ENCODE measurements at regions not wholly inside any gene's neighbourhood (a gene's known extent, or its start where the extent isn't known, plus 50 kb on each side); places are given as distances from the start of the nearest gene placed in this dataset.
"Not testable (repeated sequence)": the region's sequence is repeated elsewhere in the genome, so short reads cannot be mapped to it uniquely, and the experiment has no call there.

DNA sequence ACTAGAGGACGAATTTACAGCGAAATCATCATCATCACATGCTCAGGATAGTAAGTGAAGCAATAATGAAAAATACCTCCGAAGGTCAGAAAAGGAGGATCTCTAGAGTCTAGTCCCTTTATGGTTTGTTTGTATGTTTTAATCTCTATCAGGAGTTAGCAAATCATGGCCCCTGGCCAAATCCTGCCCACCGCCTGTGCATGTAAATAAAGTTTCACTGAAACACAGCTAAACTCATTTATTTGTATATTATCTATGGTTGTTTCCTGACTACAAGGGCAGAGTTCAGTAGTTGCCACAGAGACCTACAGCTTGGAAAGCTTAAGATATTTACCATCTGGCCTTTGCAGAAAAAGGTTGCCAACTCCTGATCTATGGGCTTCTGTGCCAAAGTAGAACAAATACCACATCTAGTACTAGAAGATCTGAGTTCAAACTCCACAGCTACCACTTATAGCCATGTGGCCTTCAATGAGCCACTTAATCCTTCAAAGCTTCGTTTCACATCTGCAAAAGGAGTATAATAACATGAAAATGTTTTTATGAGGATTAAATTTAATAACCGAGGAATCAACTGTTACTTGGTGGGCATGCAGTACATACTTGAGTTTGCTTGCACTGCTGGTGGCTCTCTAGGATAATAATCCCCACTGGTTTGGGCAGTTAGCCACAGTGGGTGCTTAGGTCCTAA, 94.0 kb upstream of the KIF26B start:
- intact Hi-C loops (cut with DNase I; ENCODE audit: low total_unique reads): no loop called here
- no peak overlapping the region for H3K4me3 ChIP-seq
- H3K27ac ChIP-seq: no peak overlapping the region
- no peak for DNase-seq
- TF ChIP-seq, protein P1, sequence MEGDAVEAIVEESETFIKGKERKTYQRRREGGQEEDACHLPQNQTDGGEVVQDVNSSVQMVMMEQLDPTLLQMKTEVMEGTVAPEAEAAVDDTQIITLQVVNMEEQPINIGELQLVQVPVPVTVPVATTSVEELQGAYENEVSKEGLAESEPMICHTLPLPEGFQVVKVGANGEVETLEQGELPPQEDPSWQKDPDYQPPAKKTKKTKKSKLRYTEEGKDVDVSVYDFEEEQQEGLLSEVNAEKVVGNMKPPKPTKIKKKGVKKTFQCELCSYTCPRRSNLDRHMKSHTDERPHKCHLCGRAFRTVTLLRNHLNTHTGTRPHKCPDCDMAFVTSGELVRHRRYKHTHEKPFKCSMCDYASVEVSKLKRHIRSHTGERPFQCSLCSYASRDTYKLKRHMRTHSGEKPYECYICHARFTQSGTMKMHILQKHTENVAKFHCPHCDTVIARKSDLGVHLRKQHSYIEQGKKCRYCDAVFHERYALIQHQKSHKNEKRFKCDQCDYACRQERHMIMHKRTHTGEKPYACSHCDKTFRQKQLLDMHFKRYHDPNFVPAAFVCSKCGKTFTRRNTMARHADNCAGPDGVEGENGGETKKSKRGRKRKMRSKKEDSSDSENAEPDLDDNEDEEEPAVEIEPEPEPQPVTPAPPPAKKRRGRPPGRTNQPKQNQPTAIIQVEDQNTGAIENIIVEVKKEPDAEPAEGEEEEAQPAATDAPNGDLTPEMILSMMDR (IDR thresholded peaks at IDR 0.05): no peak
- no peaks in the 10 kb centered on the region for H3K9me3 ChIP-seq
- H3K4me1 ChIP-seq: no peaks in the 10 kb centered on the region
- H3K27me3 ChIP-seq: no peaks in the 10 kb centered on the region
- peaks cover 0 to 12% (median 8%) of the 10 kb centered on the region in 3 donors for H3K36me3 ChIP-seq

DNA sequence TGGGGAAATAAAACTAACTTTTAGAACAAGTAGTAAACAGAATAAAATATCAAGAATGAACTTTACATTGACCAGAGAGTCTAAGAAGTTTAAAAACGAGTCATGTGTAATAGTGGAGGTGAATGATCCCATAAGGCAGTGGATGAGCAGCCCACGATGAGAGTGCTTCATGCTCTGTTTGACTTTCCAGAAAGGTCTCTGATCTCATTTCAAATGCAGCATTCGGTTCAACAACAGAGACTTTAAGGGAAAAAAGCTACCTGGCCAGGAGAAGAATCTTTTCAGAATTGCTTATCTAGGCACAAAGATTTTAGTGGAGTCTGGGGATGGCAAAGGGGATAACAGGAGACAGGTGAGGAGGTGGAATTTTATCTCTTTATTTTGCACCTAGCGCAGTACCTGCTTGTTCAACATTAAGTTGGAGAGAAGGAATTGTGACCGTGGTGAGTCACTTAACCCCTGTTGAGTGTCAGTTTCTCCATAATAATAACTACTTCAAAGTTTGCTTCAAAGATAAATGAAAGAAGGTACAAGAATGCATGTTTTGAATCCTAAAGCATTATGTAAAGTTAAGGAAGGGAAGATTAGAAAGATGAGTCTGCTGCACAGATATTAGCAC, 94.9 kb upstream of the KIF26B start:
- H3K27ac ChIP-seq: no peak overlapping the region

DNA sequence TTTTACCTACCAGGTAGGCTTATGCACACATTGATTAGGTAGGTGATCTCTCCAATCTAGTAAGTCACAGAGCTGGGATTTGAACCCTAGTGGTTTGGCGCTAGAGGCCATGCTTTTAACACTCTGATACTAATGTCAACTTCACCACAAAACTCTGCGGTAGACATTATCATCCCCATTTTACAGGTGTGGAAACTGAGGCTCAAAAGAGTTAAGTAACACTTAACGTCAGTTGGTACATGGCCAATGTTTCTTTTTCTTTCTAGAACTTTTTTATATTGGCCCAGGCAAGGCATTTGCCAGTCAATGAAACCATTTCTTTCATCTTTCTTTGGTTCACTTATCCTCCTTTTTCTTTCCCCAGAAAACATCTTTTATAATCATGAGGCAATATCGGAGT, 95.9 kb upstream of the KIF26B start:
- no peak for DNase-seq
- Histone ChIP-seq H3K36me3 (peaks cover 0 to 12% (median 8%) of the 10 kb centered on the region in 3 donors), H3K4me3 (no peak overlapping the region), H3K27me3 (no peaks in the 10 kb centered on the region), H3K27ac (no peak overlapping the region), H3K4me1 (no peaks in the 10 kb centered on the region), H3K9me3 (no peaks in the 10 kb centered on the region)
- TF ChIP-seq, protein P1 (IDR thresholded peaks at IDR 0.05): no peak
- intact Hi-C loops (cut with DNase I; ENCODE audit: low total_unique reads): no loop called here

More for the DNA sequence above, 94.9 kb upstream of the KIF26B start:
- H3K27me3 ChIP-seq: no peaks in the 10 kb centered on the region
- no peaks in the 10 kb centered on the region for H3K4me1 ChIP-seq
- no peak for DNase-seq
- H3K36me3 ChIP-seq: peaks cover 0 to 12% (median 8%) of the 10 kb centered on the region in 3 donors
- TF ChIP-seq, protein P1 (IDR thresholded peaks at IDR 0.05): no peak
- intact Hi-C loops (cut with DNase I; ENCODE audit: low total_unique reads): no loop called here
- no peak overlapping the region for H3K4me3 ChIP-seq
- H3K9me3 ChIP-seq: no peaks in the 10 kb centered on the region

DNA sequence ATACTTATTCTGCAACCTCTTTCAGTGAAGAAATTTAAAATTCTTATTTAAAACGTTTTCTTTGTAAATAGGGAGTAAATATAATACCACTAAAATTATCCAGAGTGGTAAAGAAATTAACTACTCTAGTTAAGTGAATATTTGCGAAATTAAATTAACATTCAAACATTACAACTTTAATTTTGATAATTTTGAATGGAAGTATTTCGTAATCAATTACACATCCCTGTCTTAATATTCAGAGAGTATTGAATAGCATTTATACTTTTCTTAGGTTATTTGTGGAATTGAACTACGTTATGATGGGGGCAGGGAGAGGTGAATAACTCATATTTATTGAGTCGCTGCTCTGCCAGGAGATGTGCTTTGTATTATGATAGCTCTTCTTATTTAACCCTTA, 96.3 kb upstream of the KIF26B start:
- intact Hi-C loops (cut with DNase I; ENCODE audit: low total_unique reads): no loop called here
- TF ChIP-seq, protein P1 (IDR thresholded peaks at IDR 0.05): no peak
- no peaks in the 10 kb centered on the region for H3K4me1 ChIP-seq

DNA sequence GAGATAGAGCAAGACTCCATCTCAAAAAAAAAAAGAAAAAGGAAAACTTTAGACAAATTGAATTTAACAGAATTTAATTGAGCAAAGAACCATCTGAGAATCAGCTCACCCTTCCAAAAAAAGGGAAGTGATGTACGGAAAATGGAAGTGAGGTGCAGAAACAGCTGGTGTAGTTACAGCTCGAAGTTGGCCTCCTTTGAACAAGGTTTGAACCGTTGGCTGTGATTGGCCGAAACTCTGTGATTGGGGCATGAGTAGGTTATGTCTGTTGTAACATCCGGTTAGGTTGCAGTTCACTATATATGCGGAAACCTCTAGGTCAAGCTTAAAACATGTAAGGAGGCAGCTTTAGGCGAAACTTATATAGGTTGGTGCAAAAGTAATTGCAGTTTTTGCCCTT, 97.9 kb upstream of the KIF26B start:
- H3K27me3 ChIP-seq: no peaks in the 10 kb centered on the region
- intact Hi-C loops (cut with DNase I; ENCODE audit: low total_unique reads): no loop called here
- H3K27ac ChIP-seq: no peak overlapping the region
- no peaks in the 10 kb centered on the region for H3K36me3 ChIP-seq
- no peaks in the 10 kb centered on the region for H3K9me3 ChIP-seq
- H3K4me1 ChIP-seq: no peaks in the 10 kb centered on the region
- no peak overlapping the region for H3K4me3 ChIP-seq
- TF ChIP-seq, protein P1 (IDR thresholded peaks at IDR 0.05): no peak
- DNase-seq: no peak

More for the DNA sequence above, 96.3 kb upstream of the KIF26B start:
- H3K27me3 ChIP-seq: no peaks in the 10 kb centered on the region
- no peaks in the 10 kb centered on the region for H3K9me3 ChIP-seq
- H3K36me3 ChIP-seq: peaks cover 0 to 9% (median 5%) of the 10 kb centered on the region in 3 donors
- H3K27ac ChIP-seq: no peak overlapping the region
- DNase-seq: no peak
- no peak overlapping the region for H3K4me3 ChIP-seq

DNA sequence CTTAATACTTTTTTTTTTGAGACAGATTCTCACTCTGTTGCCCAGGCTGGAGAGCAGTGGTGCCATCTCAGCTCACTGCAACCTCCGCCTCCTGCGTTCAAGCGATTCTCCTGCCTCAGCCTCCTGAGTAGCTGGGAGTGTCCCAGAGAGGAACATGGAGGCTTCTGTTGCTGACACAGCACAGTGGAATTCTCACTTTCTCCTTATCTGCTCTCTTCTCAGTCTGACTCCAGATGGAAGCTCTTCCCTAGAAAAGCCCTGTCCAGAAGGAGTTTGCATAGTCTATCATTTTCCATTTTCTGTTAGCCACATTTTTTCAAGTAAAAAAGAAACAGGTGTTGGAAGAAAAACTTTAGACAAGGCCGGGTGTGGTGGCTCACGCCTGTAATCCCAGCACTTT, 98.5 kb upstream of the KIF26B start:
- intact Hi-C loops (cut with DNase I; ENCODE audit: low total_unique reads); H3K27ac ChIP-seq; H3K4me1 ChIP-seq; H3K4me3 ChIP-seq; H3K9me3 ChIP-seq; H3K36me3 ChIP-seq; DNase-seq; H3K27me3 ChIP-seq: not testable (repeated sequence)

All from tibial artery (tissue), 4 donors.